Adrenal gland (tissue), 9 donors: ENCODE measurements at regions not wholly inside any gene's neighbourhood (a gene's known extent, or its start where the extent isn't known, plus 50 kb on each side); places are given as distances from the start of the nearest gene placed in this dataset.

ENCODE experiments used
- DNase-seq, 7 donors: peaks; one replicate each; pipeline ENCODE4 v3.0.0-alpha.2; 2019 to 2020
- H3K27ac ChIP-seq, 5 donors: fragments of 200-600 bp; sonication (generic) in 4 of 5; 1 replicate in 3 of 5; 2 replicates in 2 of 5; pipeline versions ENCODE4 v1.5.1 to v1.8.0; 2016 to 2020; ENCODE audit warnings: mild to moderate bottlenecking in 1 of 5
- H3K27me3 ChIP-seq: fragments of 200-600 bp; 2 replicates; pipeline ENCODE4 v1.8.0; 2021
- H3K36me3 ChIP-seq, 2 donors: fragments of 200-600 bp; replicated peaks in 1 of 2; 1 replicate in 1 of 2; 2 replicates in 1 of 2; pipeline versions ENCODE4 v1.5.1 to v1.8.0; 2018 to 2022
- H3K4me1 ChIP-seq, 2 donors: fragments of 200-600 bp; replicated peaks in 1 of 2; 1 replicate in 1 of 2; 2 replicates in 1 of 2; pipeline versions ENCODE4 v1.5.1 to v1.8.0; 2018 to 2021
- H3K4me3 ChIP-seq, 4 donors: fragments of 200-600 bp; sonication (generic) in 3 of 4; one replicate each; pipeline ENCODE4 v1.5.1; 2016 to 2018
- H3K9me3 ChIP-seq, 3 donors: fragments of 200-600 bp; sonication (generic) in 1 of 3; replicated peaks in 1 of 3; 1 replicate in 2 of 3; 2 replicates in 1 of 3; pipeline versions ENCODE4 v1.5.1 to v1.8.0; 2016 to 2021
- POLR2A ChIP-seq, 2 donors: fragments of 450-650 bp; IDR thresholded peaks; one replicate each; pipeline ENCODE4 v1.6.1; 2017; ENCODE audit warnings: antibody characterized with exemption in 2 of 2, mild to moderate bottlenecking in 2 of 2, moderate library complexity in 1 of 2
- WGBS, 4 donors: extraction: QIAGEN DNeasy Blood & Tissue Kit in 2 of 4; methylation state at CpG; one replicate each; pipeline versions ENCODE4 v1.1.5 to v1.1.7; 2013 to 2017; 5-methylcytosine and 5-hydroxymethylcytosine counted together
- intact Hi-C, 2 donors: fragments of 100-400 bp; cut with DNase I; formaldehyde crosslinking; loops; one replicate each; pipeline versions ENCODE4 v1.14.1 to v1.15.0; 2022 to 2023
- TF ChIP-seq, protein P1 (sequence below), 6 experiments: fragments of 450-650 bp in 4 of 6; fragments of 200-600 bp in 2 of 6; sonication (generic) in 1 of 6; IDR thresholded peaks; 1 replicate in 5 of 6; 2 replicates in 1 of 6; pipeline versions ENCODE4 v1.5.1 to v1.8.0; 2016 to 2021; ENCODE audit warnings: antibody characterized with exemption in 6 of 6, mild to moderate bottlenecking in 2 of 6, moderate library complexity in 1 of 6
- donor health status: healthy with polysubstance abuse.
- donor health status: Bipolar disorder and iron deficiency.
- donor health status: DM: yes; HTN: yes; CAD: no.
- donor health status: DM: no; HTN: no; CAD: no.
- donor health status: DM: no; HTN: no; CAD: no.

DNA sequence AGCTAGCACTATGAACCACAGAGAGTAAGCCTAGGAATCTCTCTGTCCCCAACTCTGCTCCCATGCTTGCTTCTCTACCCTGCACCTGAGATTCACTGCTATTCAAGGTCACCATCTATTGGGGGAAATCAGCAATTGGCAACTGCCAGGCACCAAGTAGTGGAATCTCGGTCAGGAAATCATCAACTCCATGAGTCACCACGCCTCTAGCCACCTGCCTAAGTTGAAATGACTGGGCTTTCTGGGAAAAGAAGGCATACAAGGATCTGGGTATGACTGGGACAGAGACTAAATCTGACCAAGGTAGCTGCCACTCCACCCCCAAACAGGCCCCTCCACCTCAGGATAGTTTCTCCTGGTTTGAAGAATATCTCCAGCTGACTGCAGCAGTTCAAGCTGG, 464.1 kb upstream of the CBLB start:
- TF ChIP-seq POLR2A (IDR thresholded peaks at IDR 0.05): no peak
- TF ChIP-seq, protein P1, sequence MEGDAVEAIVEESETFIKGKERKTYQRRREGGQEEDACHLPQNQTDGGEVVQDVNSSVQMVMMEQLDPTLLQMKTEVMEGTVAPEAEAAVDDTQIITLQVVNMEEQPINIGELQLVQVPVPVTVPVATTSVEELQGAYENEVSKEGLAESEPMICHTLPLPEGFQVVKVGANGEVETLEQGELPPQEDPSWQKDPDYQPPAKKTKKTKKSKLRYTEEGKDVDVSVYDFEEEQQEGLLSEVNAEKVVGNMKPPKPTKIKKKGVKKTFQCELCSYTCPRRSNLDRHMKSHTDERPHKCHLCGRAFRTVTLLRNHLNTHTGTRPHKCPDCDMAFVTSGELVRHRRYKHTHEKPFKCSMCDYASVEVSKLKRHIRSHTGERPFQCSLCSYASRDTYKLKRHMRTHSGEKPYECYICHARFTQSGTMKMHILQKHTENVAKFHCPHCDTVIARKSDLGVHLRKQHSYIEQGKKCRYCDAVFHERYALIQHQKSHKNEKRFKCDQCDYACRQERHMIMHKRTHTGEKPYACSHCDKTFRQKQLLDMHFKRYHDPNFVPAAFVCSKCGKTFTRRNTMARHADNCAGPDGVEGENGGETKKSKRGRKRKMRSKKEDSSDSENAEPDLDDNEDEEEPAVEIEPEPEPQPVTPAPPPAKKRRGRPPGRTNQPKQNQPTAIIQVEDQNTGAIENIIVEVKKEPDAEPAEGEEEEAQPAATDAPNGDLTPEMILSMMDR (IDR thresholded peaks at IDR 0.05): no peak
- no peaks in the 10 kb centered on the region for H3K9me3 ChIP-seq
- no peaks in the 10 kb centered on the region for H3K27me3 ChIP-seq
- no peak overlapping the region for H3K4me3 ChIP-seq
- intact Hi-C loops: no loop called here
- H3K27ac ChIP-seq: no peak overlapping the region
- no peak for DNase-seq
- H3K4me1 ChIP-seq: no peaks in the 10 kb centered on the region
- no peaks in the 10 kb centered on the region for H3K36me3 ChIP-seq
- 65 to 82% (median 77%) methylated on average over 2 of the region's 2 CpGs for WGBS, 4 donors

DNA sequence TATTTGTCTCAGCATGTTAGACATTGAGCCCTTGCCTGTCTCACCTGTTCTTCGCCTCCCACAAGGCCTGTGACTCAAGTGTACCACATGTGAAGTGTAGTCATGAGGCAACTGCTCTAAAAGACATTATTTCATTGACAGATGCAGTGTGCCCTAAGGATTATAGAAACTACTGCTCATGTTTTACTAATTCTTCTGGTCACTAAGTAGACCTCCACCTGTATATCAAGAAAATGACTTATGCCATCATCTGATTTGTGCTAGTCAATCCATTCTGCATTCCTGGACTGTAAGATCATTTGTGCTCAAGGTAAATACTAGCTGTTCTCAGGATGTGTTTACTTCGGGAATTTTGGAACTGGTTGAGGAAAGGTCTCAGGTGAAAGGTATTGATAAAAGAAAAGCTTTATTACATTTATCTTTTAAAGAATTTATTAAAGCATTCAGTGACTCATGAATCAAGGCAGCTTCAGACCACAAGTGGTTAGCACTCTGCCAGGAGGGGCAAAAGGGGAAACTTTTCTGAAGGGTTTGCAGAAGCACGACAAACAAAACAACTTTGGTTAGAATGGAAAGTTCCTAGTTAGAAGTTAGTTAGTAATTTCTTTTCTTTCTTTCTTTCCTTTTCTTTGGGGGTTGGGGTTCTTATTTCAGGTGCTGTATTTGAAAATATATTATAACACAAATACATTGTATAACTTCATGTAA, 465.3 kb upstream of the CBLB start:
- H3K9me3 ChIP-seq: no peaks in the 10 kb centered on the region
- H3K36me3 ChIP-seq: no peaks in the 10 kb centered on the region
- H3K4me3 ChIP-seq: no peak overlapping the region
- DNase-seq: no peak
- no peaks in the 10 kb centered on the region for H3K4me1 ChIP-seq
- TF ChIP-seq, protein P1 (IDR thresholded peaks at IDR 0.05): no peak
- TF ChIP-seq POLR2A (IDR thresholded peaks at IDR 0.05): no peak
- 67 to 74% (median 72%) methylated on average over 3 of the region's 3 CpGs for WGBS, 4 donors
- no peak overlapping the region for H3K27ac ChIP-seq
- intact Hi-C loops: no loop called here
- H3K27me3 ChIP-seq: no peaks in the 10 kb centered on the region

DNA sequence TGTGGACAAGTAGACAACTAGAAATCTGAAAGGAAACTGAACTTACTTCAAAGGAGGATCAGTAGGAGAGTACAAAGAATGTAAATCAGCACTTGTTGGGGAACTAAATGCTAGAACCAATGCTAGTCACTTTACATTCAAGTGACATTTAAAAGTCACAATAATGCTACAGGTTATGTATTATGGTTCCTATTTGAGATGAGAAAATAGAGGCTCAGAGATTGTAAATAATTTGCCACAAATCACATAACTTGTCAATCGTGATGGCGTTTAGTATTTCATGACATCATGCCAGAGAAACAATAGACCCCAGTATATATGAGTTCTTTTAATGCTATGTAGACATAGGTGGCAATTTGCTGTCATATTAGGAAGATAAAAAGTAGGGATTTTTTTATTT, 467.8 kb upstream of the CBLB start:
- no peak for DNase-seq
- Histone ChIP-seq H3K27me3 (no peaks in the 10 kb centered on the region), H3K4me1 (no peaks in the 10 kb centered on the region), H3K36me3 (no peaks in the 10 kb centered on the region), H3K4me3 (no peak overlapping the region), H3K9me3 (no peaks in the 10 kb centered on the region), H3K27ac (no peak overlapping the region)
- TF ChIP-seq POLR2A (IDR thresholded peaks at IDR 0.05): no peak
- TF ChIP-seq, protein P1 (IDR thresholded peaks at IDR 0.05): no peak
- intact Hi-C loops: no loop called here
- 83 to 87% (median 85%) methylated on average over 2 of the region's 2 CpGs for WGBS, 4 donors

DNA sequence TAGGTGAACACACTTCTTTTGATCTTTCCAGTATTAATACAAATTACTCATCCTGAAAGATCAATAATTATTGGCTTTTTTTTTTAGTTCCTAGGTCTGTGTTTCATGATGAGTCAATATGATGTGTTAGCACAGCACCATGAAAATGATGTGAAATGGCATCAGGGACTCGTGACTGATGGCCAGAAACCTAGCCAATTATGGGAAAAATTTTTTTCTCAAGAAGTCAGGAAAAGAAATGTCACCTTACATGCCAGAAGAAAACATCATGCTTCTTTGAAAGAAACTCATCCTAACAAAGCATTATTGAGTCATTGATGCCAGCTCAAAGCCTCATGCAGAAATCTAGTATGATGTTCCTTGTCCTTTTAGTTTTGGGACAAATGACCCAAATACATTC, 468.3 kb upstream of the CBLB start:
- WGBS, 4 donors: 59 to 83% (median 74%) methylated on average over 1 of the region's 1 CpG
- no peak for TF ChIP-seq POLR2A (IDR thresholded peaks at IDR 0.05)
- TF ChIP-seq, protein P1 (IDR thresholded peaks at IDR 0.05): no peak

More for the DNA sequence above, 468.3 kb upstream of the CBLB start:
- Histone ChIP-seq H3K9me3 (no peaks in the 10 kb centered on the region), H3K27me3 (no peaks in the 10 kb centered on the region), H3K4me1 (no peaks in the 10 kb centered on the region), H3K27ac (no peak overlapping the region), H3K36me3 (no peaks in the 10 kb centered on the region), H3K4me3 (no peak overlapping the region)
- DNase-seq: no peak
- intact Hi-C loops: no loop called here
